K562 (cell line): ENCODE measurements at regions not wholly inside any gene's neighbourhood (a gene's known extent, or its start where the extent isn't known, plus 50 kb on each side); places are given as distances from the start of the nearest gene placed in this dataset.

ENCODE experiments used
- ATAC-seq: fragments of 200-7000 bp; cut with Tn5 transposase; 3 replicates; pipeline ENCODE4 v1.9.1; 2020; ENCODE audit warnings: moderate library complexity
- BruUV-seq: library from RNA; stranded (reverse); fragments of 400-500 nt; replicated peaks from 2 replicates; lab custom pipeline; 2021; lab: Mats Ljungman, UMichigan
- CTCF ChIA-PET: fragments of 300-600 bp; formaldehyde crosslinking; extraction: SDS; loops from one replicate; lab custom pipeline; 2021; ENCODE audit warnings: low intra/inter-chr PET ratio; lab: Yijun Ruan, JAX
- POLR2A ChIA-PET: fragments of 300-600, 350-650 bp; sonication (Branson Sonifier 250); formaldehyde crosslinking; extraction: SDS; loops from one replicate; lab custom pipeline; 2021; ENCODE audit warnings: antibody characterized with exemption, inconsistent platforms; lab: Yijun Ruan, JAX
- DNase-seq, 4 experiments: peaks; one replicate each; pipeline versions ENCODE4 v3.0.0 to v3.0.0-alpha.2; 2011 to 2018; ENCODE audit warnings: low spot score in 3 of 4, mixed read lengths in 3 of 4; ENCODE audit errors: extremely low read depth in 1 of 4
- FAIRE-seq: peaks from 2 replicates; lab custom pipeline; 2011; peaks lifted over from hg19 to GRCh38; lab: Jason Lieb, UNC
- H2AFZ ChIP-seq: 2 replicates; pipeline ENCODE4 v1.6.0; 2011; ENCODE audit warnings: low read depth, low read length, control low read depth, inconsistent platforms
- H3K27ac ChIP-seq: fragments of 200-600 bp; 3 replicates; pipeline ENCODE4 v1.8.0; 2011; ENCODE audit warnings: low read depth, mild to moderate bottlenecking, control low read depth, inconsistent platforms, low read length, moderate library complexity, mixed read lengths; ENCODE audit errors: extremely low read depth
- H3K27me3 ChIP-seq, 2 experiments: fragments of 300-600 bp in 1 of 2; 2 replicates in 1 of 2; 3 replicates in 1 of 2; pipeline versions ENCODE4 v1.6.0 to v1.8.0; 2011; ENCODE audit warnings: inconsistent platforms in 2 of 2, low read length in 2 of 2, mild to moderate bottlenecking in 1 of 2, mixed read lengths in 1 of 2, moderate library complexity in 1 of 2; ENCODE audit not compliant: control insufficient read depth in 2 of 2, insufficient read depth in 2 of 2
- H3K36me3 ChIP-seq: fragments of 300-600 bp; 3 replicates; pipeline ENCODE4 v1.8.0; 2011; ENCODE audit warnings: mild to moderate bottlenecking, low read length, inconsistent platforms; ENCODE audit not compliant: control insufficient read depth, insufficient read depth
- H3K4me1 ChIP-seq, 2 experiments: fragments of 200-600 bp in 1 of 2; replicated peaks in 1 of 2; 2 replicates in 1 of 2; 3 replicates in 1 of 2; pipeline versions ENCODE4 v1.5.1 to v1.8.0; 2011; ENCODE audit warnings: inconsistent platforms in 2 of 2, low read length in 2 of 2, mild to moderate bottlenecking in 1 of 2, mixed read lengths in 1 of 2, moderate library complexity in 1 of 2; ENCODE audit not compliant: control insufficient read depth in 2 of 2, insufficient read depth in 2 of 2
- H3K4me2 ChIP-seq: 2 replicates; pipeline ENCODE4 v1.6.1; 2011; ENCODE audit warnings: low read length, control low read depth, inconsistent platforms, mixed read lengths; ENCODE audit not compliant: insufficient read depth
- H3K4me3 ChIP-seq: fragments of 200-600 bp; sonication (generic), shearing (Covaris generic); 2 replicates; pipeline ENCODE4 v1.5.1; 2016; ENCODE audit warnings: control low read depth, inconsistent platforms
- H3K79me2 ChIP-seq: fragments of 200-600 bp; 3 replicates; pipeline ENCODE4 v1.8.0; 2011; ENCODE audit warnings: low read length, inconsistent platforms; ENCODE audit not compliant: control insufficient read depth, insufficient read depth
- H3K9ac ChIP-seq, 2 experiments: 2 replicates each; pipeline versions ENCODE4 v1.6.0 to v1.6.1; 2011; ENCODE audit warnings: low read depth in 2 of 2, low read length in 2 of 2, control low read depth in 1 of 2, inconsistent platforms in 1 of 2, mild to moderate bottlenecking in 1 of 2, mixed read lengths in 1 of 2; ENCODE audit not compliant: insufficient read depth in 1 of 2
- H3K9me1 ChIP-seq: one replicate; pipeline ENCODE4 v1.6.0; 2011; ENCODE audit warnings: inconsistent platforms, mild to moderate bottlenecking, low read length, moderate library complexity; ENCODE audit not compliant: control insufficient read depth, insufficient read depth
- H3K9me3 ChIP-seq: replicated peaks from 2 replicates; pipeline ENCODE4 v1.5.1; 2011; ENCODE audit warnings: low read depth, low read length, inconsistent platforms; ENCODE audit not compliant: control insufficient read depth, insufficient read depth
- H4K20me1 ChIP-seq: replicated peaks from 2 replicates; pipeline ENCODE4 v1.6.1; 2011; ENCODE audit warnings: low read length, inconsistent platforms, mixed read lengths; ENCODE audit not compliant: control insufficient read depth, insufficient read depth
- ARNT ChIP-seq, 2 experiments: fragments of 450-650 bp; IDR thresholded peaks; 2 replicates each; pipeline ENCODE4 v1.6.1; 2016; ENCODE audit warnings: mild to moderate bottlenecking in 1 of 2
- CEBPG ChIP-seq, 3 experiments: fragments of 200-800 bp in 1 of 3; sonication (Bioruptor generic) in 1 of 3; sonication (generic) in 1 of 3; formaldehyde crosslinking in 1 of 3; IDR thresholded peaks in 2 of 3; conservative IDR thresholded peaks in 1 of 3; 2 replicates each; pipeline versions ENCODE4 v1.6.1 to v1.8.0; 2016 to 2022; ENCODE audit warnings: missing compliant biosample characterization in 2 of 3, missing genetic modification characterization in 2 of 3, mild to moderate bottlenecking in 1 of 3, missing genetic modification reagents in 1 of 3
- FOXK1 ChIP-seq: sonication (generic); formaldehyde crosslinking; IDR thresholded peaks from 2 replicates; pipeline ENCODE4 v1.8.0; 2022; ENCODE audit warnings: missing genetic modification reagents, mild to moderate bottlenecking, borderline replicate concordance
- JUN ChIP-seq, 2 experiments: sonication (generic) in 1 of 2; formaldehyde crosslinking in 1 of 2; IDR thresholded peaks; 2 replicates each; pipeline versions ENCODE4 v1.6.1 to v1.8.0; 2012 to 2022; ENCODE audit warnings: borderline replicate concordance in 2 of 2, mild to moderate bottlenecking in 2 of 2, improper control_type of control experiment in 1 of 2, low read depth in 1 of 2, low read length in 1 of 2, missing genetic modification reagents in 1 of 2
- NRF1 ChIP-seq, 2 experiments: fragments of 450-650 bp; IDR thresholded peaks in 1 of 2; conservative IDR thresholded peaks in 1 of 2; 2 replicates each; pipeline ENCODE4 v1.6.1; 2014; ENCODE audit warnings: mild to moderate bottlenecking in 2 of 2
- ZNF311 ChIP-seq: fragments of 250-450 bp; sonication (Bioruptor Pico); IDR thresholded peaks from 2 replicates; pipeline ENCODE4 v1.4.0; 2020; ENCODE audit warnings: mild to moderate bottlenecking, moderate library complexity
- WGBS: fragments of 100-300 bp; shearing (Covaris generic); methylation state at CpG from one replicate; pipeline ENCODE4 v1.1.6; 2016; ENCODE audit warnings: low coverage, mixed read lengths; ENCODE audit not compliant: insufficient coverage; ENCODE audit errors: missing lambda C conversion rate; 5-methylcytosine and 5-hydroxymethylcytosine counted together
- in situ Hi-C: fragments of 300-500 bp; cut with MboI; formaldehyde crosslinking; loops from 4 replicates; pipeline ENCODE4 v1.15.0; 2018; ENCODE audit warnings: inconsistent platforms, mixed read lengths
- intact Hi-C: fragments of 100-400 bp; cut with micrococcal nuclease; formaldehyde crosslinking; loops from 2 replicates; pipeline ENCODE4 v1.14.2; 2022

DNA sequence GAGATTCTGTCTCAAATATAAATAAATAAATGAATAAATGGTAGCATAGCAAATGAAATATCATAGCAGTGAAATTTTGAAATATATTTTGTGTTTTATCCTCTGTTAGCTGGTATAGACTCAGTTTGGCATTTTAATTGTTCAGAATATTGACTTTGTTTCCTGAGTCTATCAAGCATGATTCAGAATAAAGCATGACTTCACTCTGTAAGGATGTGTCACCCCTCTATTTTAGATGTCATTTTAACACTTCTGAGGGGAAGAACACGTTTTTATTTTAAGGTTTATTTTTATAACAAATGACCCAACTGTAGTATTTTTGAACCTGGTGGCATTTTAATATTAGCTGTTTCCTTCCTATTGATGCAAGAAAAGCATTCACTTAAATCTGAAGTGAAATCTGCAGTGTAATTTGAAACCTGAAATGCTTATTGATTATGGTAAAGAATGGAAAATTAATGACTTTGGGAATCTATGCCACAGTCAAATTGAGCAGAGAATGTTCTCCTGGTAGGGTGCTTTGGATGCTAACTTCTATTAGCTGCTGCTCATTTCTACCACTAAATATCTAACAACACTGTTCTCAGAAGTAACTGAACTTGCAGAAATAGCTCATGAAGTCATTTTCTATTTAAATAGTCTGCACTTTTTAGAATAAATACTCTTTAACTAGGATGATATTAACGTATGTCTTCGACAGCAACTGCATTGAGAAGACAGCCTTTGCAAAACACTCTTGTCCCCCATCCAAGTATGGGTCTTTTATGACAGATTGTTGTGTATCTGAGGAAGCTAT lies 114.2 kb downstream of the SOX4 start:
- ATAC-seq (no peak), FAIRE-seq (no peak), DNase-seq (no peak)
- Histone ChIP-seq H3K27ac (no peak overlapping the region), H3K79me2 (no peaks in the 10 kb centered on the region), H3K27me3 (no peaks in the 10 kb centered on the region), H3K9me1 (no peaks in the 10 kb centered on the region), H3K36me3 (no peaks in the 10 kb centered on the region), H3K4me2 (no peak overlapping the region), H3K9ac (no peak overlapping the region), H3K9me3 (no peaks in the 10 kb centered on the region)
- no TSS peak for BruUV-seq
- WGBS, result 0% methylated on average over 3 of the region's 3 CpGs
- intact Hi-C loops, result no loop called here
- ChIA-PET POLR2A (no interaction called here), CTCF (no interaction called here)
- TF ChIP-seq JUN (IDR thresholded peaks at IDR 0.05; ENCODE audit: borderline replicate concordance, low read depth, low read length), result no peak
- TF ChIP-seq JUN (CRISPR knock-in tag; IDR thresholded peaks at IDR 0.05; ENCODE audit: borderline replicate concordance), result no peak
- TF ChIP-seq ZNF311 (CRISPR knock-in tag), result no peak
- TF ChIP-seq FOXK1 (CRISPR knock-in tag), result no peak
- no peak for TF ChIP-seq NRF1 (conservative IDR thresholded peaks at IDR 0.05 in 1 of 2, IDR thresholded peaks at IDR 0.05 in 1 of 2)
- TF ChIP-seq CEBPG (CRISPR knock-in tag; IDR thresholded peaks at IDR 0.05), result no peak
- no peak for TF ChIP-seq CEBPG (tag; conservative IDR thresholded peaks at IDR 0.05 in 1 of 2, IDR thresholded peaks at IDR 0.05 in 1 of 2)
- no peak for TF ChIP-seq ARNT (IDR thresholded peaks at IDR 0.05)
- TF ChIP-seq, all 486 proteins: peak for 0
- H4K20me1 ChIP-seq, result no peaks in the 10 kb centered on the region
- in situ Hi-C loops, result no loop called here
- no peak overlapping the region for H3K4me3 ChIP-seq
- no peak overlapping the region for H2AFZ ChIP-seq
- H3K4me1 ChIP-seq, result no peaks in the 10 kb centered on the region
